Omental fat pad (tissue), 3 donors: ENCODE measurements at regions not wholly inside any gene's neighbourhood (a gene's known extent, or its start where the extent isn't known, plus 50 kb on each side); places are given as distances from the start of the nearest gene placed in this dataset.

ENCODE experiments used
- ATAC-seq: fragments of 150-250 bp; one replicate; pipeline ENCODE4 v1.9.1; 2016; ENCODE audit warnings: mild to moderate bottlenecking, moderate library complexity; ENCODE audit not compliant: low FRiP score
- DNase-seq: peaks from one replicate; pipeline ENCODE4 v3.0.0-alpha.2; 2019; ENCODE audit warnings: low spot score
- CTCF ChIP-seq, 3 donors: fragments of 450-650 bp; IDR thresholded peaks; one replicate each; pipeline ENCODE4 v1.5.1; 2016 to 2017; ENCODE audit warnings: antibody characterized with exemption in 3 of 3, mild to moderate bottlenecking in 3 of 3, moderate library complexity in 2 of 3

GRCh38 chr13:70841240-70842061 is 733.2 kb upstream of the KLHL1 start:
- no peak for ATAC-seq
- TF ChIP-seq CTCF (IDR thresholded peaks at IDR 0.05) = no peak
- no peak for DNase-seq

- no peak for DNase-seq
- no peak for TF ChIP-seq CTCF (IDR thresholded peaks at IDR 0.05)
- ATAC-seq = no peak
These were observed 727.1 kb upstream of the KLHL1 start for GRCh38 chr13:70835371-70835770.

GRCh38 chr13:70829748-70830147 is 721.5 kb upstream of the KLHL1 start:
- DNase-seq (no peak), ATAC-seq (no peak)
- no peak for TF ChIP-seq CTCF (IDR thresholded peaks at IDR 0.05)

- no peak for ATAC-seq
- TF ChIP-seq CTCF (IDR thresholded peaks at IDR 0.05) = no peak
These were observed 709.3 kb upstream of the KLHL1 start for GRCh38 chr13:70817576-70817975.

GRCh38 chr13:70816853-70817252 is 708.6 kb upstream of the KLHL1 start:
- no peak for DNase-seq
- no peak for TF ChIP-seq CTCF (IDR thresholded peaks at IDR 0.05)
- ATAC-seq = no peak

More at GRCh38 chr13:70817576-70817975, 709.3 kb upstream of the KLHL1 start:
- DNase-seq = no peak

- no peak for TF ChIP-seq CTCF (IDR thresholded peaks at IDR 0.05)
- DNase-seq = no peak
- ATAC-seq = no peak
These were observed 706.4 kb upstream of the KLHL1 start for GRCh38 chr13:70814684-70815083.

- TF ChIP-seq CTCF (IDR thresholded peaks at IDR 0.05) = no peak
- ATAC-seq = no peak
- no peak for DNase-seq
These were observed 704.2 kb upstream of the KLHL1 start for GRCh38 chr13:70812481-70812880.
